GM23338 (cell line): ENCODE measurements at regions not wholly inside any gene's neighbourhood (a gene's known extent, or its start where the extent isn't known, plus 50 kb on each side); places are given as distances from the start of the nearest gene placed in this dataset.

Experiments used
- CREB1 ChIP-seq: fragments of 250-450 bp; sonication (Bioruptor Pico); IDR thresholded peaks from 2 replicates; pipeline ENCODE4 v1.5.0; 2020; ENCODE audit warnings: low read depth, mild to moderate bottlenecking, moderate library complexity
- CTCF ChIP-seq, 2 experiments: fragments of 200-600 bp in 1 of 2; sonication (generic) in 1 of 2; conservative IDR thresholded peaks; 2 replicates each; pipeline versions ENCODE4 v1.5.1 to v1.6.1; 2016 to 2017; ENCODE audit warnings: antibody characterized with exemption in 2 of 2, low read depth in 2 of 2, mild to moderate bottlenecking in 2 of 2, moderate library complexity in 1 of 2
- ETS1 ChIP-seq: IDR thresholded peaks from 2 replicates; pipeline ENCODE4 v1.6.1; 2016; ENCODE audit warnings: antibody characterized with exemption
- EZH2 ChIP-seq: fragments of 200-600 bp; sonication (generic); IDR thresholded peaks from one replicate; pipeline ENCODE4 v1.8.0; 2017; ENCODE audit warnings: antibody characterized with exemption, mild to moderate bottlenecking, low read depth; ENCODE audit not compliant: unreplicated experiment
- EZH2phosphoT487 ChIP-seq: fragments of 200-600 bp; sonication (generic); IDR thresholded peaks from one replicate; pipeline ENCODE4 v1.8.1; 2018; ENCODE audit warnings: antibody characterized with exemption; ENCODE audit not compliant: unreplicated experiment
- JUNB ChIP-seq: IDR thresholded peaks from one replicate; pipeline ENCODE4 v1.6.1; 2016; ENCODE audit warnings: antibody characterized with exemption; ENCODE audit not compliant: unreplicated experiment
- NANOG ChIP-seq: IDR thresholded peaks from 2 replicates; pipeline ENCODE4 v1.6.1; 2016; ENCODE audit warnings: antibody characterized with exemption, borderline replicate concordance
- POLR2AphosphoS5 ChIP-seq: IDR thresholded peaks from 2 replicates; pipeline ENCODE4 v1.6.1; 2016; ENCODE audit warnings: antibody characterized with exemption, low read depth
- ZNF114 ChIP-seq: fragments of 250-450 bp; sonication (Bioruptor Pico); IDR thresholded peaks from 2 replicates; pipeline ENCODE4 v1.5.0; 2020; ENCODE audit warnings: mild to moderate bottlenecking, moderate library complexity
- ZNF331 ChIP-seq: fragments of 250-450 bp; sonication (Bioruptor Pico); IDR thresholded peaks from 2 replicates; pipeline ENCODE4 v1.5.0; 2020; ENCODE audit warnings: low read depth, mild to moderate bottlenecking, moderate library complexity
- ZNF462 ChIP-seq: fragments of 250-450 bp; sonication (Bioruptor Pico); IDR thresholded peaks from 2 replicates; pipeline ENCODE4 v1.5.0; 2020; ENCODE audit warnings: mild to moderate bottlenecking, moderate library complexity

- TF ChIP-seq ZNF462 (CRISPR knock-in tag) (no peak), NANOG (no peak), ZNF331 (CRISPR knock-in tag) (no peak), POLR2AphosphoS5 (no peak), CREB1 (no peak), EZH2phosphoT487 (no peak), CTCF (conservative IDR thresholded peaks at IDR 0.05; ENCODE audit: low read depth in 2 of 2) (no peak), ZNF114 (CRISPR knock-in tag) (no peak), JUNB (no peak), EZH2 (no peak), ETS1 (no peak)
Observed at GRCh38 chr20:51259455-51259854, 236.5 kb upstream of the KCNG1 start (continued).
